Body of pancreas (tissue), 4 donors: ENCODE measurements at regions not wholly inside any gene's neighbourhood (a gene's known extent, or its start where the extent isn't known, plus 50 kb on each side); places are given as distances from the start of the nearest gene placed in this dataset.

Experiments used
- ATAC-seq: fragments of 150-250 bp; one replicate; pipeline ENCODE4 v1.9.1; 2016
- DNase-seq, 4 donors: peaks; one replicate each; pipeline ENCODE4 v3.0.0-alpha.2; 2019
- H3K27ac ChIP-seq, 4 donors: fragments of 200-600 bp; sonication (generic); 1 replicate in 3 of 4; 2 replicates in 1 of 4; pipeline versions ENCODE4 v1.5.1 to v1.6.1; 2016 to 2019; ENCODE audit warnings: mild to moderate bottlenecking in 1 of 4, mixed read lengths in 1 of 4, moderate library complexity in 1 of 4
- H3K27me3 ChIP-seq, 2 donors: fragments of 200-600 bp; sonication (generic); one replicate each; pipeline ENCODE4 v1.6.0; 2016; ENCODE audit warnings: mild to moderate bottlenecking in 1 of 2
- H3K36me3 ChIP-seq, 2 donors: fragments of 200-600 bp; sonication (generic); replicated peaks in 1 of 2; 2 replicates each; pipeline ENCODE4 v1.5.1; 2016; ENCODE audit warnings: low read depth in 2 of 2; ENCODE audit not compliant: insufficient read depth in 1 of 2
- H3K4me1 ChIP-seq: fragments of 200-600 bp; sonication (generic); one replicate; pipeline ENCODE4 v1.6.0; 2016
- H3K4me3 ChIP-seq, 2 donors: fragments of 200-600 bp; sonication (generic); 1 replicate in 1 of 2; 2 replicates in 1 of 2; pipeline ENCODE4 v1.5.1; 2016 to 2019
- H3K9me3 ChIP-seq, 3 donors: fragments of 200-600 bp; sonication (generic); 1 replicate in 2 of 3; 2 replicates in 1 of 3; pipeline ENCODE4 v1.5.1; 2016
- POLR2A ChIP-seq, 3 donors: fragments of 450-650 bp; IDR thresholded peaks; one replicate each; pipeline ENCODE4 v1.6.1; 2016; ENCODE audit warnings: antibody characterized with exemption in 3 of 3, mild to moderate bottlenecking in 2 of 3
- WGBS, 2 donors: methylation state at CpG; one replicate each; pipeline ENCODE4 v1.1.5; 2017; 5-methylcytosine and 5-hydroxymethylcytosine counted together
- intact Hi-C: fragments of 100-400 bp; cut with DNase I; formaldehyde crosslinking; loops from one replicate; pipeline ENCODE4 v1.15.1; 2023
- TF ChIP-seq, protein P1 (sequence below), 7 experiments: fragments of 450-650 bp in 4 of 7; fragments of 200-600 bp in 3 of 7; sonication (generic) in 3 of 7; IDR thresholded peaks; one replicate each; pipeline ENCODE4 v1.5.1; 2016 to 2019; ENCODE audit warnings: antibody characterized with exemption in 7 of 7

GRCh38 chr22:27041745-27042310 lies 384.4 kb downstream of the MIAT start:
- intact Hi-C loops: loop anchor here (10.0 kb wide), 1 partner anchor 57 kb away; no protein-coding TSS in a partner anchor
- DNase-seq (no peak), ATAC-seq (no peak)
- 76 to 81% methylated on average over 14 of the region's 14 CpGs for WGBS, 2 donors
- Histone ChIP-seq H3K27ac (no peak overlapping the region), H3K36me3 (no peaks in the 10 kb centered on the region), H3K9me3 (no peaks in the 10 kb centered on the region), H3K4me3 (no peak overlapping the region), H3K27me3 (no peaks in the 10 kb centered on the region), H3K4me1 (peaks cover 15% of the 10 kb centered on the region)
- TF ChIP-seq POLR2A (IDR thresholded peaks at IDR 0.05): no peak

- Histone ChIP-seq H3K4me3 (no peak overlapping the region), H3K36me3 (no peaks in the 10 kb centered on the region), H3K4me1 (peaks cover 15% of the 10 kb centered on the region), H3K27ac (no peak overlapping the region), H3K27me3 (no peaks in the 10 kb centered on the region), H3K9me3 (no peaks in the 10 kb centered on the region)
- WGBS, 2 donors: 81 to 83% methylated on average over 5 of the region's 5 CpGs
- TF ChIP-seq, protein P1, sequence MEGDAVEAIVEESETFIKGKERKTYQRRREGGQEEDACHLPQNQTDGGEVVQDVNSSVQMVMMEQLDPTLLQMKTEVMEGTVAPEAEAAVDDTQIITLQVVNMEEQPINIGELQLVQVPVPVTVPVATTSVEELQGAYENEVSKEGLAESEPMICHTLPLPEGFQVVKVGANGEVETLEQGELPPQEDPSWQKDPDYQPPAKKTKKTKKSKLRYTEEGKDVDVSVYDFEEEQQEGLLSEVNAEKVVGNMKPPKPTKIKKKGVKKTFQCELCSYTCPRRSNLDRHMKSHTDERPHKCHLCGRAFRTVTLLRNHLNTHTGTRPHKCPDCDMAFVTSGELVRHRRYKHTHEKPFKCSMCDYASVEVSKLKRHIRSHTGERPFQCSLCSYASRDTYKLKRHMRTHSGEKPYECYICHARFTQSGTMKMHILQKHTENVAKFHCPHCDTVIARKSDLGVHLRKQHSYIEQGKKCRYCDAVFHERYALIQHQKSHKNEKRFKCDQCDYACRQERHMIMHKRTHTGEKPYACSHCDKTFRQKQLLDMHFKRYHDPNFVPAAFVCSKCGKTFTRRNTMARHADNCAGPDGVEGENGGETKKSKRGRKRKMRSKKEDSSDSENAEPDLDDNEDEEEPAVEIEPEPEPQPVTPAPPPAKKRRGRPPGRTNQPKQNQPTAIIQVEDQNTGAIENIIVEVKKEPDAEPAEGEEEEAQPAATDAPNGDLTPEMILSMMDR (IDR thresholded peaks at IDR 0.05): no peak
- no peak for TF ChIP-seq POLR2A (IDR thresholded peaks at IDR 0.05)
- DNase-seq: no peak
- no peak for ATAC-seq
- intact Hi-C loops: loop anchor here (10.0 kb wide), 1 partner anchor 58 kb away; no protein-coding TSS in a partner anchor
Observed at GRCh38 chr22:27043262-27043661, 385.9 kb downstream of the MIAT start.

DNA sequence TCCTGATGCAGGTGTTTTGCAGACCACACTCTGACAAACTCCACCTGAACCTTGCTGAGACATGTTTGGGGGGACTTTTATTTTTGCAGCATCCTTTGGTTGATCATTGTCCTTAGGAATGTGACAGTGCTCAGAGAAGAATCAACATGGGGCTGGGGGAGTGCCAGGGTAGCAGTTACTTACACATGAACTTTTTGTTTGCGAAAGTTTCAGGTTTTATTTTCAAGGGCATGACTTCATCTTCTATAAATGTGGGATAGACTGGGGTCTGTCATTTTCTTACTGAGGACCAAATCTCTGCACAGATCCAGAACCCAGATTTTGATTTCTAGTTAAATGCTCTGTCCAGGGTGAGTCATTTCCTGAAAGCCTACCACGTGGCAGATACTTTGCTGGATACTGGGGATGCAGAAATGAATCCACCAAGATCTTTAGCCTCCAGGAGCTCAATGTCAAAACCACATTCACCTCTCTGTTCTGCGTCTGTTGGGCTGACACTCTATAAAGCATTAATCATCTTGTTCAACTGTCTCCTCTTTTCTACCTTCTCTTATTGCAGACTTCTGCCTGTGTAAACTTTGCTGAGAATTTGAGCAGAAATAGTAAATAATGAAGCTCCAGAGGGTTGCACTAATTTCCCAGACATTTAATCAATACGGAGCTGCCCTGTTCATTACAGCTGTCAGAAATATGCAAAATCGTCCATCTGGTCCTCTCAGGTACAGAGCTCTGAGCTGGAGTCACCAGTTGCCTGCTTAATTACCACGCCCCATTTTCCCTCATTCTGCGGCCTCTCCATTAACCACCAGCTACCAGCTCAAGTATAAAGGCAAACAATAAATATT lies 387.9 kb downstream of the MIAT start:
- H3K36me3 ChIP-seq: no peaks in the 10 kb centered on the region
- peak; percentile 13 to 23 (median 16) for DNase-seq
- no peak overlapping the region for H3K27ac ChIP-seq
- peaks cover 15% of the 10 kb centered on the region for H3K4me1 ChIP-seq
- no peaks in the 10 kb centered on the region for H3K9me3 ChIP-seq
- no peak overlapping the region for H3K4me3 ChIP-seq
- ATAC-seq: peak; percentile 62
- TF ChIP-seq POLR2A (IDR thresholded peaks at IDR 0.05): no peak
- TF ChIP-seq, protein P1 (IDR thresholded peaks at IDR 0.05): no peak
- intact Hi-C loops: loop anchor here (10.0 kb wide), 1 partner anchor 61 kb away; no protein-coding TSS in a partner anchor
- 13 to 20% methylated on average over 7 of the region's 7 CpGs for WGBS, 2 donors
- no peaks in the 10 kb centered on the region for H3K27me3 ChIP-seq

DNA sequence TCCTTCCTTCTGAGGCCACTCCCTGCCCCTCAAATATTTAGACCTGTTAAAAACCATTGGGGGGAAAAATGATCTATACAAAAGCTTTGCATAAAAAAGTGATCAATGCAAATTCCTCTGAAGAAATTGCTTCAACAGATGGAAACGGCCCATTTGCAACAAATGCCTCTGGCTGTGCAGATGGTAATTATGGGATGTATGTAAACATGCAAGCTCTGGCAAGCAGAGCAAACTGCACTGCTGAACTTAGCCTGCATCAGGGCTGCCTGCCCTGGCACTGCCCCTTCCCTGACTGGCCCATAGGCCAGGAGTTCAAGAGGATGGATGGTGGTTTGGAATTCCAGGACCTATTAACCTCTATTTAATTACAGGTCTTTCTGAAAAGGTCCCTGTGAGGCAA lies 388.7 kb downstream of the MIAT start:
- no peak overlapping the region for H3K4me3 ChIP-seq
- H3K27ac ChIP-seq: no peak overlapping the region
- intact Hi-C loops: loop anchor here (10.0 kb wide), 1 partner anchor 61 kb away; no protein-coding TSS in a partner anchor
- whole genome bisulfite sequencing, 2 donors: 23 to 24% methylated on average over 1 of the region's 1 CpG
- no peaks in the 10 kb centered on the region for H3K9me3 ChIP-seq
- no peaks in the 10 kb centered on the region for H3K27me3 ChIP-seq
- H3K36me3 ChIP-seq: no peaks in the 10 kb centered on the region
- TF ChIP-seq, protein P1 (IDR thresholded peaks at IDR 0.05): no peak
- TF ChIP-seq POLR2A (IDR thresholded peaks at IDR 0.05): no peak
- no peak for DNase-seq
- H3K4me1 ChIP-seq: peaks cover 15% of the 10 kb centered on the region
- ATAC-seq: no peak

DNA sequence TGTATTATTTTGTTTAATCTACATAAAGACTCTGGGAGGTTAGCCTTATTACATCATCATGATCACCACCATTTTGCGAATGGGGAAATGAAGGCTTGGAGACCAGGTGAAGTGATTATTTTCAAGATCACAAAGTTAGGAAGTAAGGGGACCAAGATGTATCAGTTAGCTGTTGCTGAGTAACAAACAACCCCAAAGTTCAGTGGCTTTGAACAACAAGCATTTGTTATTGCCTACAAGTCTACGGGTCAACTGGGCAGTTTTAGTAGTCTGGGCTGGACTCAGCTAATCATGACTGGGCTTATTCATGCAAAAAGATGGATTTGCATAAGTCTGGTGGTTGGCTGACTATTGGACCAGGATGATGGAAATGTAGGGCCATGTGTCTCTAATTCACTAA lies 389.2 kb downstream of the MIAT start:
- intact Hi-C loops: loop anchor here (10.0 kb wide), 1 partner anchor 62 kb away; no protein-coding TSS in a partner anchor
- 95 to 100% methylated on average over 2 of the region's 2 CpGs for WGBS, 2 donors
- no peak overlapping the region for H3K4me3 ChIP-seq

More for the DNA sequence above, 389.2 kb downstream of the MIAT start:
- no peaks in the 10 kb centered on the region for H3K27me3 ChIP-seq
- TF ChIP-seq, protein P1 (IDR thresholded peaks at IDR 0.05): no peak
- no peak for TF ChIP-seq POLR2A (IDR thresholded peaks at IDR 0.05)
- H3K9me3 ChIP-seq: no peaks in the 10 kb centered on the region
- H3K27ac ChIP-seq: no peak overlapping the region
- DNase-seq (no peak), ATAC-seq (no peak)
- H3K4me1 ChIP-seq: peaks cover 15% of the 10 kb centered on the region
- H3K36me3 ChIP-seq: no peaks in the 10 kb centered on the region
